ENCODE measurements at regions not wholly inside any gene's neighbourhood (a gene's known extent, or its start where the extent isn't known, plus 50 kb on each side); places are given as distances from the start of the nearest gene placed in this dataset.

- TF ChIP-seq ZNF341 (tag by site-specific recombination; IDR thresholded peaks at IDR 0.05; ENCODE audit: low read depth) (no peak), HOXA7 (CRISPR knock-in tag; IDR thresholded peaks at IDR 0.05; ENCODE audit: borderline replicate concordance) (no peak), SCRT1 (tag by site-specific recombination; IDR thresholded peaks at IDR 0.05; ENCODE audit: borderline replicate concordance) (no peak)
Observed at GRCh38 chr1:238485912-238486209, 595.1 kb upstream of the ZP4 start (continued).

GRCh38 chr1:238485057-238485911 lies 594.6 kb upstream of the ZP4 start:
- H3K4me3 ChIP-seq (ENCODE audit: low read depth, low read length), result no peak overlapping the region
- H3K4me1 ChIP-seq (ENCODE audit: control insufficient read depth, insufficient read depth, low read length), result no peaks in the 10 kb centered on the region
- H3K9me3 ChIP-seq (ENCODE audit: control insufficient read depth, insufficient read depth, low read depth, low read length), result no peaks in the 10 kb centered on the region
- ChIA-PET POLR2A (no interaction called here), CTCF (interaction anchor here (0.6 kb wide), 2 partner anchors 25 to 89 kb away, joined by 3 to 4 read pairs; no protein-coding TSS in a partner anchor)
- no peak for TF ChIP-seq ZNF132 (tag by site-specific recombination; IDR thresholded peaks at IDR 0.05; ENCODE audit: borderline replicate concordance)
- H3K36me3 ChIP-seq (ENCODE audit: control insufficient read depth in 2 of 2, insufficient read depth in 1 of 2, low read length in 2 of 2), result no peaks in the 10 kb centered on the region
- no peak overlapping the region for H3K27ac ChIP-seq (ENCODE audit: extremely low read depth, low read depth, low read length)

- CTCF ChIA-PET, result interaction anchor here (0.6 to 0.7 kb wide), 2 partner anchors 676 to 1492 kb away, joined by 3 to 4 read pairs; no protein-coding TSS in a partner anchor
- POLR2A ChIA-PET, result no interaction called here
- Histone ChIP-seq H3K36me3 (ENCODE audit: control insufficient read depth in 2 of 2, insufficient read depth in 1 of 2, low read length in 2 of 2) (no peaks in the 10 kb centered on the region), H3K4me1 (ENCODE audit: control insufficient read depth, insufficient read depth, low read length) (no peaks in the 10 kb centered on the region), H3K9me3 (ENCODE audit: control insufficient read depth, insufficient read depth, low read depth, low read length) (no peaks in the 10 kb centered on the region), H3K4me3 (ENCODE audit: low read depth, low read length) (no peak overlapping the region), H3K27ac (ENCODE audit: extremely low read depth, low read depth, low read length) (no peak overlapping the region)
- no peak for TF ChIP-seq ZNF169 (tag by site-specific recombination; IDR thresholded peaks at IDR 0.05)
- no peak for TF ChIP-seq ZNF768 (tag by site-specific recombination; IDR thresholded peaks at IDR 0.05)
Observed at GRCh38 chr1:238484121-238484520, 593.4 kb upstream of the ZP4 start.

GRCh38 chr1:238476841-238477240 lies 586.1 kb upstream of the ZP4 start:
- H3K36me3 ChIP-seq (ENCODE audit: control insufficient read depth in 2 of 2, insufficient read depth in 1 of 2, low read length in 2 of 2), result no peaks in the 10 kb centered on the region
- TF ChIP-seq INSM2 (tag by site-specific recombination; IDR thresholded peaks at IDR 0.05), result no peak
- no peak for TF ChIP-seq ZNF148 (tag by site-specific recombination; IDR thresholded peaks at IDR 0.05; ENCODE audit: borderline replicate concordance)
- no peak for TF ChIP-seq ZNF26 (tag by site-specific recombination; IDR thresholded peaks at IDR 0.05)
- TF ChIP-seq ZNF704 (tag by site-specific recombination; IDR thresholded peaks at IDR 0.05), result no peak
- no peak for TF ChIP-seq ZNF791 (tag by site-specific recombination; IDR thresholded peaks at IDR 0.05)
- TF ChIP-seq ZNF280C (tag by site-specific recombination; IDR thresholded peaks at IDR 0.05), result no peak
- TF ChIP-seq ZSCAN4 (tag by site-specific recombination; IDR thresholded peaks at IDR 0.05), result no peak
- TF ChIP-seq GLI2 (tag by site-specific recombination; IDR thresholded peaks at IDR 0.05; ENCODE audit: borderline replicate concordance, low read depth), result no peak
- no peak for TF ChIP-seq MYNN (tag by site-specific recombination; IDR thresholded peaks at IDR 0.05; ENCODE audit: borderline replicate concordance)

More at GRCh38 chr1:238476841-238477240, 586.1 kb upstream of the ZP4 start:
- H3K9me3 ChIP-seq (ENCODE audit: control insufficient read depth, insufficient read depth, low read depth, low read length), result no peaks in the 10 kb centered on the region
- ChIA-PET POLR2A (no interaction called here), CTCF (interaction anchor here (0.6 to 0.7 kb wide), 2 partner anchors 17 to 79 kb away, joined by 3 read pairs; no protein-coding TSS in a partner anchor)
- H3K4me3 ChIP-seq (ENCODE audit: low read depth, low read length), result no peak overlapping the region
- no peaks in the 10 kb centered on the region for H3K4me1 ChIP-seq (ENCODE audit: control insufficient read depth, insufficient read depth, low read length)
- H3K27ac ChIP-seq (ENCODE audit: extremely low read depth, low read depth, low read length), result no peak overlapping the region
